Esophagus muscularis mucosa (tissue), 4 donors: ENCODE measurements at regions not wholly inside any gene's neighbourhood (a gene's known extent, or its start where the extent isn't known, plus 50 kb on each side); places are given as distances from the start of the nearest gene placed in this dataset.

Source experiments
- DNase-seq: peaks from one replicate; pipeline ENCODE4 v3.0.0-alpha.2; 2017; ENCODE audit errors: extremely low spot score
- H3K27ac ChIP-seq, 4 donors: fragments of 200-600 bp; sonication (generic); replicated peaks in 1 of 4; 1 replicate in 3 of 4; 2 replicates in 1 of 4; pipeline ENCODE4 v1.5.1; 2016 to 2019; ENCODE audit warnings: mild to moderate bottlenecking in 1 of 4
- H3K27me3 ChIP-seq, 4 donors: fragments of 200-600 bp; sonication (generic); one replicate each; pipeline versions ENCODE4 v1.5.1 to v1.6.0; 2016 to 2019
- H3K36me3 ChIP-seq, 4 donors: fragments of 200-600 bp; sonication (generic); one replicate each; pipeline ENCODE4 v1.5.1; 2016 to 2019
- H3K4me1 ChIP-seq, 4 donors: fragments of 200-600 bp; sonication (generic); one replicate each; pipeline ENCODE4 v1.5.1; 2016 to 2019
- H3K4me3 ChIP-seq, 4 donors: fragments of 200-600 bp; sonication (generic); 1 replicate in 2 of 4; 2 replicates in 2 of 4; pipeline ENCODE4 v1.5.1; 2016 to 2019; ENCODE audit warnings: mild to moderate bottlenecking in 4 of 4, moderate library complexity in 1 of 4
- H3K9me3 ChIP-seq, 4 donors: fragments of 200-600 bp; sonication (generic); 1 replicate in 3 of 4; 2 replicates in 1 of 4; pipeline ENCODE4 v1.5.1; 2016 to 2019
- EP300 ChIP-seq: sonication (generic); formaldehyde crosslinking; IDR thresholded peaks from one replicate; pipeline ENCODE4 v1.6.1; 2017; ENCODE audit warnings: antibody characterized with exemption
- POLR2A ChIP-seq: fragments of 450-650 bp; IDR thresholded peaks from one replicate; pipeline ENCODE4 v1.6.1; 2017; ENCODE audit warnings: antibody characterized with exemption, moderate library complexity, mild to moderate bottlenecking, low read depth
- POLR2AphosphoS5 ChIP-seq, 2 donors: sonication (generic); formaldehyde crosslinking; IDR thresholded peaks; one replicate each; pipeline ENCODE4 v1.6.1; 2017; ENCODE audit warnings: antibody characterized with exemption in 2 of 2
- WGBS: methylation state at CpG from one replicate; pipeline ENCODE4 v1.1.5; 2018; 5-methylcytosine and 5-hydroxymethylcytosine counted together
- intact Hi-C: fragments of 100-400 bp; cut with DNase I; formaldehyde crosslinking; loops from one replicate; pipeline ENCODE4 v1.15.1; 2023
- TF ChIP-seq, protein P1 (sequence below), 3 experiments: fragments of 200-600 bp in 2 of 3; fragments of 450-650 bp in 1 of 3; sonication (generic) in 2 of 3; IDR thresholded peaks; one replicate each; pipeline ENCODE4 v1.5.1; 2017 to 2019; ENCODE audit warnings: antibody characterized with exemption in 3 of 3, mild to moderate bottlenecking in 2 of 3, moderate library complexity in 1 of 3

- Histone ChIP-seq H3K4me3 (no peak overlapping the region), H3K27ac (no peak overlapping the region), H3K4me1 (no peaks in the 10 kb centered on the region), H3K36me3 (no peaks in the 10 kb centered on the region), H3K9me3 (no peaks in the 10 kb centered on the region), H3K27me3 (peaks cover 0 to 36% (median 0%) of the 10 kb centered on the region in 4 donors)
- TF ChIP-seq POLR2AphosphoS5 (IDR thresholded peaks at IDR 0.05) = no peak
- no peak for TF ChIP-seq POLR2A
- TF ChIP-seq, protein P1, sequence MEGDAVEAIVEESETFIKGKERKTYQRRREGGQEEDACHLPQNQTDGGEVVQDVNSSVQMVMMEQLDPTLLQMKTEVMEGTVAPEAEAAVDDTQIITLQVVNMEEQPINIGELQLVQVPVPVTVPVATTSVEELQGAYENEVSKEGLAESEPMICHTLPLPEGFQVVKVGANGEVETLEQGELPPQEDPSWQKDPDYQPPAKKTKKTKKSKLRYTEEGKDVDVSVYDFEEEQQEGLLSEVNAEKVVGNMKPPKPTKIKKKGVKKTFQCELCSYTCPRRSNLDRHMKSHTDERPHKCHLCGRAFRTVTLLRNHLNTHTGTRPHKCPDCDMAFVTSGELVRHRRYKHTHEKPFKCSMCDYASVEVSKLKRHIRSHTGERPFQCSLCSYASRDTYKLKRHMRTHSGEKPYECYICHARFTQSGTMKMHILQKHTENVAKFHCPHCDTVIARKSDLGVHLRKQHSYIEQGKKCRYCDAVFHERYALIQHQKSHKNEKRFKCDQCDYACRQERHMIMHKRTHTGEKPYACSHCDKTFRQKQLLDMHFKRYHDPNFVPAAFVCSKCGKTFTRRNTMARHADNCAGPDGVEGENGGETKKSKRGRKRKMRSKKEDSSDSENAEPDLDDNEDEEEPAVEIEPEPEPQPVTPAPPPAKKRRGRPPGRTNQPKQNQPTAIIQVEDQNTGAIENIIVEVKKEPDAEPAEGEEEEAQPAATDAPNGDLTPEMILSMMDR (IDR thresholded peaks at IDR 0.05) = no peak
- TF ChIP-seq EP300 = no peak
- no peak for DNase-seq
- WGBS = 50% methylated on average over 11 of the region's 12 CpGs
- intact Hi-C loops = no loop called here
These were observed 647.3 kb downstream of the TBC1D22A start for GRCh38 chr22:47409539-47410275.

DNA sequence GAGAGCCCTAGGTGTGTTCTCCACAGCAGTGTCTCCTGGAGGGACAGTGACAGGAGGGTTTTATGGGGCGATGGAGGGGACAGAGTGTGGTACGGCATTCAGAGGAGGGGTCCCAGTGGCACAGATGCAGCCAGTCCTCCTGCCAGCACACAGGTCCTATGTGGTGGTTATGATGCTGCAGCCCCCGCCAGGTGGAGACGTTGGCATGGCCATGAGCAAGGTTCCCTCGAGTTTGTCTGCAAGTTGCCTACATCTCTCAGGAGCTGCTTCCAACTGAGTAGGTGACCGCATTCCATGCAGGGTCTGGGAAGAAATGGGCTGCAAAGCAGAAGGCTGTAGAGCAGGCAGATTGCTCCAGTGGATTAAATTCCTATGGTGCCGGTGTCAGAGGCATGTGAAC is 646.0 kb downstream of the TBC1D22A start:
- intact Hi-C loops = no loop called here
- no peak overlapping the region for H3K27ac ChIP-seq
- DNase-seq = no peak

DNA sequence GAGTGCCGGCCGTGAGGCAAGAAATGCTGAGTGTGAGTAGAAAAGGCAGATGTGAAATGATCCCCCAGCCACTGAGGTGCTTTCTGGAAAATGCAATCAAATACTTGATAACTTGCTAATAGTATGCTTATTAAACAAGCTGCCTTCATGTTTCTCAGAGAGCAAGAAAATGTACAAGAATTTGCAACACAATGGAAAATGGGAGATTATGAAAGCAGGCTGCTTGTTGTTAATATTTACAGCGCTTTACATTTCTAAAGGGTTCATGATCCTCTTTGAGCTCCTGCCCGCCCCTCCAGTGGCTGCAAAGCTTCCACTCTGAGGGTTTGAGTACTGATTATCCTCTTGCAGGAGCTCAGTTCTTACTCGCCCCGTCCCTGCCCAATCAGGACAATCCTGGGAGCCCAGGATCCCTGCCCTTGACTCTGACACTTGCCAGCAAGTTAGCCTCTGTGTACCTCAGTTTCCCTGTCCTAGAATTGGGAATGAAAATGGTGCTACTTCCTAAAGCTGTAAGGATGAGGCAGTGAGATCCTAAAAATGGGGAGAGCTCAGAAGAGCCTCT is 645.1 kb downstream of the TBC1D22A start:
- no peak for DNase-seq
- H3K9me3 ChIP-seq = no peaks in the 10 kb centered on the region
- intact Hi-C loops = no loop called here
- TF ChIP-seq, protein P1 (IDR thresholded peaks at IDR 0.05) = no peak
- TF ChIP-seq POLR2A = no peak
- TF ChIP-seq POLR2AphosphoS5 (IDR thresholded peaks at IDR 0.05) = no peak
- no peak for TF ChIP-seq EP300
- no peak overlapping the region for H3K4me3 ChIP-seq
- 61% methylated on average over 6 of the region's 6 CpGs for WGBS
- H3K27ac ChIP-seq = no peak overlapping the region
- peaks cover 0 to 57% (median 0%) of the 10 kb centered on the region in 4 donors for H3K27me3 ChIP-seq
- H3K4me1 ChIP-seq = no peaks in the 10 kb centered on the region
- no peaks in the 10 kb centered on the region for H3K36me3 ChIP-seq

More for the DNA sequence above, 646.0 kb downstream of the TBC1D22A start:
- Histone ChIP-seq H3K4me3 (no peak overlapping the region), H3K27me3 (peaks cover 0 to 49% (median 0%) of the 10 kb centered on the region in 4 donors), H3K4me1 (no peaks in the 10 kb centered on the region), H3K36me3 (no peaks in the 10 kb centered on the region), H3K9me3 (no peaks in the 10 kb centered on the region)
- WGBS = 67% methylated on average over 3 of the region's 7 CpGs
- TF ChIP-seq, protein P1 (IDR thresholded peaks at IDR 0.05) = no peak
- no peak for TF ChIP-seq POLR2AphosphoS5 (IDR thresholded peaks at IDR 0.05)
- TF ChIP-seq EP300 = no peak
- no peak for TF ChIP-seq POLR2A

DNA sequence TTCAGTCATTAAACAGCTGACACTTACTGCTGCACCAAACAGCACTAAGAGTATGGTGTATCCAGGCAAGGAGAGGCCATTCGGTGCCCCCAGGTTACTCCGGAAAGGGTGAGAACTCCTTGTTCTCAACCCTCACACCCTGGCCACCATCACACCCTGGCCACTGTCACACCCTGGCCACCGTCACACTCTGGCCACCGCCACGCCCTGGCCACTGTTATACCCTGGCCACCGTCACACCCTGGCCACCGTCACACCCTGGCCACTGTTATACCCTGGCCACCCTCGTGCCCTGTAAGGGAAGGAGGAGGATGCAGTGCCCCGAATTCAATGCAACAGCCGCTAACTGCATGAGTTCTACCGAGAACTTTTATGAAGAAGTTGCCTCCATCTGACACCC is 644.4 kb downstream of the TBC1D22A start:
- Histone ChIP-seq H3K4me3 (no peak overlapping the region), H3K27me3 (peaks cover 0 to 63% (median 0%) of the 10 kb centered on the region in 4 donors), H3K36me3 (no peaks in the 10 kb centered on the region), H3K4me1 (no peaks in the 10 kb centered on the region), H3K27ac (no peak overlapping the region), H3K9me3 (no peaks in the 10 kb centered on the region)
- 92% methylated on average over 4 of the region's 11 CpGs for WGBS
- TF ChIP-seq, protein P1 (IDR thresholded peaks at IDR 0.05) = no peak
- TF ChIP-seq EP300 (no peak), POLR2AphosphoS5 (IDR thresholded peaks at IDR 0.05) (no peak), POLR2A (no peak)
- no peak for DNase-seq
- intact Hi-C loops = no loop called here
